HepG2 (cell line): ENCODE measurements at regions not wholly inside any gene's neighbourhood (a gene's known extent, or its start where the extent isn't known, plus 50 kb on each side); places are given as distances from the start of the nearest gene placed in this dataset.

Experiments used
- ATAC-seq: fragments of 200-7000 bp; cut with Tn5 transposase; 3 replicates; pipeline ENCODE4 v1.9.1; 2020; ENCODE audit warnings: mild to moderate bottlenecking, moderate library complexity
- BruUV-seq: library from RNA; stranded (reverse); fragments of 400-500 nt; replicated peaks from 2 replicates; lab custom pipeline; 2021; lab: Mats Ljungman, UMichigan
- CTCF ChIA-PET: fragments of 300-600 bp; formaldehyde crosslinking; extraction: SDS; loops from one replicate; lab custom pipeline; 2021; ENCODE audit warnings: low total read pairs, inconsistent platforms, low intra/inter-chr PET ratio; lab: Yijun Ruan, JAX
- POLR2A ChIA-PET: fragments of 350-600 bp; sonication (Branson Sonifier 250); formaldehyde crosslinking; loops from one replicate; lab custom pipeline; 2020; ENCODE audit warnings: antibody characterized with exemption, inconsistent platforms; lab: Yijun Ruan, JAX
- DNase-seq: peaks from one replicate; pipeline ENCODE4 v3.0.0-alpha.2; 2015; ENCODE audit warnings: low spot score
- FAIRE-seq: peaks from 3 replicates; lab custom pipeline; 2011; peaks lifted over from hg19 to GRCh38; lab: Jason Lieb, UNC
- H2AFZ ChIP-seq: one replicate; pipeline ENCODE4 v1.6.1; 2011; ENCODE audit warnings: low read length, inconsistent platforms
- H3K27ac ChIP-seq: fragments of 300-600 bp; 3 replicates; pipeline ENCODE4 v1.8.0; 2011; ENCODE audit warnings: mixed run types, mild to moderate bottlenecking, mixed read lengths, low read length, inconsistent platforms; ENCODE audit not compliant: insufficient read depth; ENCODE audit errors: extremely low read length
- H3K27me3 ChIP-seq, 2 experiments: fragments of 200-600 bp in 1 of 2; 2 replicates in 1 of 2; 3 replicates in 1 of 2; pipeline versions ENCODE4 v1.6.0 to v1.8.0; 2011; ENCODE audit warnings: low read length in 2 of 2, mild to moderate bottlenecking in 2 of 2, moderate library complexity in 2 of 2, inconsistent platforms in 1 of 2; ENCODE audit not compliant: insufficient read depth in 2 of 2, control insufficient read depth in 1 of 2
- H3K36me3 ChIP-seq, 2 experiments: fragments of 200-600 bp in 1 of 2; replicated peaks in 1 of 2; 2 replicates in 1 of 2; 3 replicates in 1 of 2; pipeline versions ENCODE4 v1.5.1 to v1.8.0; 2011; ENCODE audit warnings: low read length in 2 of 2, inconsistent platforms in 1 of 2; ENCODE audit not compliant: insufficient read depth in 2 of 2, control insufficient read depth in 1 of 2
- H3K4me1 ChIP-seq: 2 replicates; pipeline ENCODE4 v1.5.1; 2012; ENCODE audit warnings: low read length, inconsistent platforms; ENCODE audit not compliant: insufficient read depth
- H3K4me2 ChIP-seq: 2 replicates; pipeline ENCODE4 v1.6.0; 2011; ENCODE audit warnings: low read depth, low read length, inconsistent platforms
- H3K4me3 ChIP-seq, 3 experiments: fragments of 200-600 bp in 1 of 3; sonication (generic), shearing (Covaris generic) in 1 of 3; replicated peaks in 1 of 3; 2 replicates each; pipeline ENCODE4 v1.5.1; 2011 to 2016; ENCODE audit warnings: low read length in 3 of 3, inconsistent platforms in 2 of 3, low read depth in 2 of 3, mild to moderate bottlenecking in 2 of 3, control low read depth in 1 of 3, mixed read lengths in 1 of 3; ENCODE audit not compliant: insufficient read depth in 1 of 3
- H3K79me2 ChIP-seq: one replicate; pipeline ENCODE4 v1.6.1; 2011; ENCODE audit warnings: low read length, inconsistent platforms; ENCODE audit not compliant: insufficient read depth
- H3K9ac ChIP-seq: 2 replicates; pipeline ENCODE4 v1.6.0; 2011; ENCODE audit warnings: mild to moderate bottlenecking, low read depth, low read length, inconsistent platforms; ENCODE audit not compliant: insufficient read depth
- H3K9me3 ChIP-seq: 2 replicates; pipeline ENCODE4 v1.5.1; 2012; ENCODE audit warnings: mild to moderate bottlenecking, low read length
- H4K20me1 ChIP-seq: 2 replicates; pipeline ENCODE4 v1.6.0; 2011; ENCODE audit warnings: inconsistent platforms, mild to moderate bottlenecking, low read length, moderate library complexity; ENCODE audit not compliant: insufficient read depth
- MBNL3 ChIP-seq: fragments of 250-450 bp; sonication (Bioruptor Pico); conservative IDR thresholded peaks from 2 replicates; pipeline ENCODE4 v1.8.0; 2022; ENCODE audit warnings: mild to moderate bottlenecking, inconsistent platforms
- ZNF629 ChIP-seq: sonication (generic); formaldehyde crosslinking; conservative IDR thresholded peaks from 2 replicates; pipeline ENCODE4 v1.5.0; 2020; ENCODE audit warnings: missing genetic modification reagents
- WGBS: methylation state at CpG from one replicate; pipeline ENCODE4 v1.1.6; 2017; ENCODE audit warnings: low lambda C conversion rate; 5-methylcytosine and 5-hydroxymethylcytosine counted together
- in situ Hi-C: cut with HindIII; loops from 2 replicates; pipeline ENCODE4 v1.10.0; 2017; ENCODE audit warnings: low pct_unique_long_range_greater_than_20kb; ENCODE audit not compliant: extremely low pct_ligation_motif_present
- intact Hi-C: fragments of 100-400 bp; cut with micrococcal nuclease; formaldehyde crosslinking; loops from one replicate; pipeline ENCODE4 v1.10.0; 2022; ENCODE audit not compliant: unreplicated experiment
- TF ChIP-seq, protein P1 (sequence below): sonication (generic); formaldehyde crosslinking; IDR thresholded peaks from 2 replicates; pipeline ENCODE4 v1.8.1; 2023; ENCODE audit warnings: mild to moderate bottlenecking, missing genetic modification reagents, borderline replicate concordance
- TF ChIP-seq, protein P2 (sequence below): IDR thresholded peaks from 2 replicates; pipeline ENCODE4 v1.6.1; 2016; ENCODE audit warnings: low read depth, missing genetic modification reagents, missing compliant biosample characterization
- TF ChIP-seq, protein P3 (sequence below): sonication (generic); formaldehyde crosslinking; IDR thresholded peaks from 2 replicates; pipeline ENCODE4 v1.4.0; 2020; ENCODE audit warnings: missing genetic modification reagents, borderline replicate concordance

DNA sequence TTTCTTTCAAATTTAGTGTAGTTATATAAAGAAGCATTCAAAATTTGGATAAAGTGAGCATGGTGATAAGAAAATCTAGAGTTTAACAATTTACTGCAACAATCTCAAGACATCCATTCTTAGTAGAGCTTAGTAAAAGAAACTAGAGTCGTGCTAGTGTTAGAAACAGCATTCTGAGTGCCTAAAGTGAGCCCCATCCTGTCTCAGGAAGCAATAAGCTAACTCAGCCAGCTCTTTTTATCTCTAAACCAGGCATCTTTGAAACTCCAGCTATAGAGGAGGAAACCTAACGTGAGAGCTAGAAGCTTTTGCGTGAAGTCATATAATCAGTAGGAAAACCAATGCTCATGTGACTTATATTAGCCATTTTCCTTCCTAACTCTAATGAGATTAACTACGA, 1187.1 kb upstream of the EPHA6 start:
- DNase-seq = no peak
- ATAC-seq = no peak
- H3K79me2 ChIP-seq = no peaks in the 10 kb centered on the region
- BruUV-seq = no TSS peak
- H3K9ac ChIP-seq = no peak overlapping the region
- H4K20me1 ChIP-seq = no peaks in the 10 kb centered on the region
- in situ Hi-C loops = no loop called here
- no peaks in the 10 kb centered on the region for H3K36me3 ChIP-seq
- ChIA-PET POLR2A (no interaction called here), CTCF (no interaction called here)
- no peaks in the 10 kb centered on the region for H3K27me3 ChIP-seq
- WGBS = 8% methylated on average over 4 of the region's 4 CpGs
- TF ChIP-seq, protein P1, sequence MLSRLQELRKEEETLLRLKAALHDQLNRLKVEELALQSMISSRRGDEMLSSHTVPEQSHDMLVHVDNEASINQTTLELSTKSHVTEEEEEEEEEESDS = no peak
- H3K9me3 ChIP-seq = no peaks in the 10 kb centered on the region
- no peak overlapping the region for H3K27ac ChIP-seq
- no peak overlapping the region for H2AFZ ChIP-seq
- FAIRE-seq = no peak
- no peak overlapping the region for H3K4me2 ChIP-seq
- intact Hi-C loops = no loop called here
- H3K4me1 ChIP-seq = no peaks in the 10 kb centered on the region
- H3K4me3 ChIP-seq = no peak overlapping the region

DNA sequence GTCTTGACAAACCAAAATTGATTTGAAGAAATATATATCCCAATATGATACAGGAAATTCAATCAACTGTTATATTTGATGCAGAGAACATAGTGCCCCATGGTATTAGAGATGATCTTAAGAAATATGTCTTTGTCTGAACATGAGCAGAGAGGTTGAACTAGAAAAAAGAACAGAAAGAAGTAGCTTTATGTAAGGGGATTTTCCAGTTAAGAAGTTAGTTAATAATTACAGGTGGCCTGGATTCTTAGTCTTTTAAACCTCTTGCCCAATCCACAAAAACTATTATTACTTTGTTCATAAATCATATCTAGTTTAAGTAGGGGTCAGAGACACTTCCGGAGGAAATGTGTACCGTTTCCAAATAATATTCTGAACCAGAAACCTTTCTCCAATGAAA, 1186.7 kb upstream of the EPHA6 start:
- H2AFZ ChIP-seq = no peak overlapping the region
- DNase-seq = no peak
- intact Hi-C loops = no loop called here
- H3K4me3 ChIP-seq = no peak overlapping the region
- 0% methylated on average over 2 of the region's 2 CpGs for WGBS
- ChIA-PET CTCF (no interaction called here), POLR2A (no interaction called here)
- no peak overlapping the region for H3K9ac ChIP-seq
- H3K79me2 ChIP-seq = no peaks in the 10 kb centered on the region
- in situ Hi-C loops = no loop called here
- no TSS peak for BruUV-seq
- no peak overlapping the region for H3K27ac ChIP-seq
- H3K4me1 ChIP-seq = no peaks in the 10 kb centered on the region
- no peaks in the 10 kb centered on the region for H3K9me3 ChIP-seq
- no peaks in the 10 kb centered on the region for H4K20me1 ChIP-seq
- no peak for ATAC-seq
- H3K4me2 ChIP-seq = no peak overlapping the region
- H3K36me3 ChIP-seq = no peaks in the 10 kb centered on the region
- FAIRE-seq = no peak
- no peaks in the 10 kb centered on the region for H3K27me3 ChIP-seq
- TF ChIP-seq, protein P2, sequence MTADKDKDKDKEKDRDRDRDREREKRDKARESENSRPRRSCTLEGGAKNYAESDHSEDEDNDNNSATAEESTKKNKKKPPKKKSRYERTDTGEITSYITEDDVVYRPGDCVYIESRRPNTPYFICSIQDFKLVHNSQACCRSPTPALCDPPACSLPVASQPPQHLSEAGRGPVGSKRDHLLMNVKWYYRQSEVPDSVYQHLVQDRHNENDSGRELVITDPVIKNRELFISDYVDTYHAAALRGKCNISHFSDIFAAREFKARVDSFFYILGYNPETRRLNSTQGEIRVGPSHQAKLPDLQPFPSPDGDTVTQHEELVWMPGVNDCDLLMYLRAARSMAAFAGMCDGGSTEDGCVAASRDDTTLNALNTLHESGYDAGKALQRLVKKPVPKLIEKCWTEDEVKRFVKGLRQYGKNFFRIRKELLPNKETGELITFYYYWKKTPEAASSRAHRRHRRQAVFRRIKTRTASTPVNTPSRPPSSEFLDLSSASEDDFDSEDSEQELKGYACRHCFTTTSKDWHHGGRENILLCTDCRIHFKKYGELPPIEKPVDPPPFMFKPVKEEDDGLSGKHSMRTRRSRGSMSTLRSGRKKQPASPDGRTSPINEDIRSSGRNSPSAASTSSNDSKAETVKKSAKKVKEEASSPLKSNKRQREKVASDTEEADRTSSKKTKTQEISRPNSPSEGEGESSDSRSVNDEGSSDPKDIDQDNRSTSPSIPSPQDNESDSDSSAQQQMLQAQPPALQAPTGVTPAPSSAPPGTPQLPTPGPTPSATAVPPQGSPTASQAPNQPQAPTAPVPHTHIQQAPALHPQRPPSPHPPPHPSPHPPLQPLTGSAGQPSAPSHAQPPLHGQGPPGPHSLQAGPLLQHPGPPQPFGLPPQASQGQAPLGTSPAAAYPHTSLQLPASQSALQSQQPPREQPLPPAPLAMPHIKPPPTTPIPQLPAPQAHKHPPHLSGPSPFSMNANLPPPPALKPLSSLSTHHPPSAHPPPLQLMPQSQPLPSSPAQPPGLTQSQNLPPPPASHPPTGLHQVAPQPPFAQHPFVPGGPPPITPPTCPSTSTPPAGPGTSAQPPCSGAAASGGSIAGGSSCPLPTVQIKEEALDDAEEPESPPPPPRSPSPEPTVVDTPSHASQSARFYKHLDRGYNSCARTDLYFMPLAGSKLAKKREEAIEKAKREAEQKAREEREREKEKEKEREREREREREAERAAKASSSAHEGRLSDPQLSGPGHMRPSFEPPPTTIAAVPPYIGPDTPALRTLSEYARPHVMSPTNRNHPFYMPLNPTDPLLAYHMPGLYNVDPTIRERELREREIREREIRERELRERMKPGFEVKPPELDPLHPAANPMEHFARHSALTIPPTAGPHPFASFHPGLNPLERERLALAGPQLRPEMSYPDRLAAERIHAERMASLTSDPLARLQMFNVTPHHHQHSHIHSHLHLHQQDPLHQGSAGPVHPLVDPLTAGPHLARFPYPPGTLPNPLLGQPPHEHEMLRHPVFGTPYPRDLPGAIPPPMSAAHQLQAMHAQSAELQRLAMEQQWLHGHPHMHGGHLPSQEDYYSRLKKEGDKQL (CRISPR knock-in tag) = no peak
- no peak for TF ChIP-seq ZNF629 (CRISPR knock-in tag)
- no peak for TF ChIP-seq MBNL3 (CRISPR knock-in tag)
- TF ChIP-seq, protein P3, sequence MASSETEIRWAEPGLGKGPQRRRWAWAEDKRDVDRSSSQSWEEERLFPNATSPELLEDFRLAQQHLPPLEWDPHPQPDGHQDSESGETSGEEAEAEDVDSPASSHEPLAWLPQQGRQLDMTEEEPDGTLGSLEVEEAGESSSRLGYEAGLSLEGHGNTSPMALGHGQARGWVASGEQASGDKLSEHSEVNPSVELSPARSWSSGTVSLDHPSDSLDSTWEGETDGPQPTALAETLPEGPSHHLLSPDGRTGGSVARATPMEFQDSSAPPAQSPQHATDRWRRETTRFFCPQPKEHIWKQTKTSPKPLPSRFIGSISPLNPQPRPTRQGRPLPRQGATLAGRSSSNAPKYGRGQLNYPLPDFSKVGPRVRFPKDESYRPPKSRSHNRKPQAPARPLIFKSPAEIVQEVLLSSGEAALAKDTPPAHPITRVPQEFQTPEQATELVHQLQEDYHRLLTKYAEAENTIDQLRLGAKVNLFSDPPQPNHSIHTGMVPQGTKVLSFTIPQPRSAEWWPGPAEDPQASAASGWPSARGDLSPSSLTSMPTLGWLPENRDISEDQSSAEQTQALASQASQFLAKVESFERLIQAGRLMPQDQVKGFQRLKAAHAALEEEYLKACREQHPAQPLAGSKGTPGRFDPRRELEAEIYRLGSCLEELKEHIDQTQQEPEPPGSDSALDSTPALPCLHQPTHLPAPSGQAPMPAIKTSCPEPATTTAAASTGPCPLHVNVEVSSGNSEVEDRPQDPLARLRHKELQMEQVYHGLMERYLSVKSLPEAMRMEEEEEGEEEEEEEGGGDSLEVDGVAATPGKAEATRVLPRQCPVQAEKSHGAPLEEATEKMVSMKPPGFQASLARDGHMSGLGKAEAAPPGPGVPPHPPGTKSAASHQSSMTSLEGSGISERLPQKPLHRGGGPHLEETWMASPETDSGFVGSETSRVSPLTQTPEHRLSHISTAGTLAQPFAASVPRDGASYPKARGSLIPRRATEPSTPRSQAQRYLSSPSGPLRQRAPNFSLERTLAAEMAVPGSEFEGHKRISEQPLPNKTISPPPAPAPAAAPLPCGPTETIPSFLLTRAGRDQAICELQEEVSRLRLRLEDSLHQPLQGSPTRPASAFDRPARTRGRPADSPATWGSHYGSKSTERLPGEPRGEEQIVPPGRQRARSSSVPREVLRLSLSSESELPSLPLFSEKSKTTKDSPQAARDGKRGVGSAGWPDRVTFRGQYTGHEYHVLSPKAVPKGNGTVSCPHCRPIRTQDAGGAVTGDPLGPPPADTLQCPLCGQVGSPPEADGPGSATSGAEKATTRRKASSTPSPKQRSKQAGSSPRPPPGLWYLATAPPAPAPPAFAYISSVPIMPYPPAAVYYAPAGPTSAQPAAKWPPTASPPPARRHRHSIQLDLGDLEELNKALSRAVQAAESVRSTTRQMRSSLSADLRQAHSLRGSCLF = no peak
